ENCODE measurements at regions not wholly inside any gene's neighbourhood (a gene's known extent, or its start where the extent isn't known, plus 50 kb on each side); places are given as distances from the start of the nearest gene placed in this dataset.

GRCh38 chr2:8110716-8111115 is 571.1 kb upstream of the ID2 start:
- no TSS peak for BruUV-seq (replicated peaks)
- Histone ChIP-seq H3K27me3 (replicated peaks; ENCODE audit: insufficient read depth, low read depth, low read length, poor library complexity) (no peaks in the 10 kb centered on the region), H3K9me3 (ENCODE audit: low read depth, low read length, poor library complexity, severe bottlenecking) (no peaks in the 10 kb centered on the region), H3K4me1 (ENCODE audit: insufficient read depth, low read length, poor library complexity, severe bottlenecking) (no peaks in the 10 kb centered on the region), H3K4me3 (ENCODE audit: low read depth, low read length, poor library complexity, severe bottlenecking) (no peak overlapping the region), H3K27ac (ENCODE audit: low read depth, low read length, poor library complexity, severe bottlenecking) (no peak overlapping the region), H3K36me3 (ENCODE audit: insufficient read depth, low read length, poor library complexity, severe bottlenecking) (no peaks in the 10 kb centered on the region)
- TF ChIP-seq, protein P1, sequence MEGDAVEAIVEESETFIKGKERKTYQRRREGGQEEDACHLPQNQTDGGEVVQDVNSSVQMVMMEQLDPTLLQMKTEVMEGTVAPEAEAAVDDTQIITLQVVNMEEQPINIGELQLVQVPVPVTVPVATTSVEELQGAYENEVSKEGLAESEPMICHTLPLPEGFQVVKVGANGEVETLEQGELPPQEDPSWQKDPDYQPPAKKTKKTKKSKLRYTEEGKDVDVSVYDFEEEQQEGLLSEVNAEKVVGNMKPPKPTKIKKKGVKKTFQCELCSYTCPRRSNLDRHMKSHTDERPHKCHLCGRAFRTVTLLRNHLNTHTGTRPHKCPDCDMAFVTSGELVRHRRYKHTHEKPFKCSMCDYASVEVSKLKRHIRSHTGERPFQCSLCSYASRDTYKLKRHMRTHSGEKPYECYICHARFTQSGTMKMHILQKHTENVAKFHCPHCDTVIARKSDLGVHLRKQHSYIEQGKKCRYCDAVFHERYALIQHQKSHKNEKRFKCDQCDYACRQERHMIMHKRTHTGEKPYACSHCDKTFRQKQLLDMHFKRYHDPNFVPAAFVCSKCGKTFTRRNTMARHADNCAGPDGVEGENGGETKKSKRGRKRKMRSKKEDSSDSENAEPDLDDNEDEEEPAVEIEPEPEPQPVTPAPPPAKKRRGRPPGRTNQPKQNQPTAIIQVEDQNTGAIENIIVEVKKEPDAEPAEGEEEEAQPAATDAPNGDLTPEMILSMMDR (conservative IDR thresholded peaks at IDR 0.05; ENCODE audit: low read depth, low read length) = no peak
- TF ChIP-seq EZH2 (IDR thresholded peaks at IDR 0.05; ENCODE audit: borderline replicate concordance, low read depth, low read length, poor library complexity, severe bottlenecking) = no peak
- ChIA-PET POLR2A (ENCODE audit: low non-redundant PET) (interaction anchor here (0.6 kb wide), 1 partner anchor 1915 kb away, joined by 5 read pairs; no protein-coding TSS in a partner anchor), CTCF (no interaction called here)
- intact Hi-C loops (cut with micrococcal nuclease; ENCODE audit: unreplicated experiment) = no loop called here
- no peak for DNase-seq (ENCODE audit: low spot score)

DNA sequence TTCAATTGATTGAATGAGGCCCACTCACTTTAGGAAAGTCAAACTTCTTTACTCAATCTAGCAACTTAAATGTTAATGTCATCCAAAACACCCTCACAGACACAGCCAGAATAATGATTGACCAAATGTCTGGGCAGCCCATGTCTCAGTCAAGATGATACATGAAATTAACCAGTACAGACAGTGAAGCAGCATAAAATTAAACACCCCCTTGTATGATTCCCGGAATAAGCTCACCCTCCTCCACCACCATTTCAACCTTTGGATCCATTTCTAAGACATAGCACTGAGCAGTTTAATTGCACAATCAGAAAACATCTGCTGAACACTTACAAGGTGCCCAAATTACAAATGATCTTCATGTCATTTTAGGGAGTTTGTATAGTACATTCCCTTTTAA is 570.7 kb upstream of the ID2 start:
- no TSS peak for BruUV-seq (replicated peaks)
- CTCF ChIA-PET = no interaction called here
- Histone ChIP-seq H3K9me3 (ENCODE audit: low read depth, low read length, poor library complexity, severe bottlenecking) (no peaks in the 10 kb centered on the region), H3K4me1 (ENCODE audit: insufficient read depth, low read length, poor library complexity, severe bottlenecking) (no peaks in the 10 kb centered on the region), H3K27ac (ENCODE audit: low read depth, low read length, poor library complexity, severe bottlenecking) (no peak overlapping the region), H3K27me3 (replicated peaks; ENCODE audit: insufficient read depth, low read depth, low read length, poor library complexity) (no peaks in the 10 kb centered on the region), H3K4me3 (ENCODE audit: low read depth, low read length, poor library complexity, severe bottlenecking) (no peak overlapping the region), H3K36me3 (ENCODE audit: insufficient read depth, low read length, poor library complexity, severe bottlenecking) (no peaks in the 10 kb centered on the region)
- POLR2A ChIA-PET (ENCODE audit: low non-redundant PET) = no interaction called here
- no peak for TF ChIP-seq EZH2 (IDR thresholded peaks at IDR 0.05; ENCODE audit: borderline replicate concordance, low read depth, low read length, poor library complexity, severe bottlenecking)
- TF ChIP-seq, protein P1 (conservative IDR thresholded peaks at IDR 0.05; ENCODE audit: low read depth, low read length) = no peak
- intact Hi-C loops (cut with micrococcal nuclease; ENCODE audit: unreplicated experiment) = no loop called here
- no peak for DNase-seq (ENCODE audit: low spot score)

DNA sequence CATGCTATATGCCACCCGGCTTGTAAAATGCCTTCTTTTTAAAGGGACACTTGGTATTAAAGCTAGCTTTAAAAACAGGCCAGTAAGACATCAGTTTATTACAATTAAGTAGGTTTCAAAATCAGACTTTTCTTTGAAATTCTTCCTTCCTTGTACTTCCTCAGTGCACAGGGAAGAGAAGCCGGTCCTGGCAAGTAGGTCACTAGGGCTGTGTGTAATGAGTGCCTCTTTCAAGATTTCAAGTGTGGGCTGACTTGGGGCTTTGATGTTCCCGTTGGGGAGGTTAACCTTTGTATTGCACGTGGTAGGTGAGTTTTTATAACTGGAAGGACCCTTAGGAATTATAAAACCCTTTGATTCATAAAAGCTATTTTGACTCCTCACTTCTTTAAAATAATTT is 566.4 kb upstream of the ID2 start:
- H3K27me3 ChIP-seq (replicated peaks; ENCODE audit: insufficient read depth, low read depth, low read length, poor library complexity) = no peaks in the 10 kb centered on the region
- no TSS peak for BruUV-seq (replicated peaks)
- H3K4me1 ChIP-seq (ENCODE audit: insufficient read depth, low read length, poor library complexity, severe bottlenecking) = peaks cover 8% of the 10 kb centered on the region
- no peak overlapping the region for H3K4me3 ChIP-seq (ENCODE audit: low read depth, low read length, poor library complexity, severe bottlenecking)
- no peak for DNase-seq (ENCODE audit: low spot score)
- H3K27ac ChIP-seq (ENCODE audit: low read depth, low read length, poor library complexity, severe bottlenecking) = no peak overlapping the region
- H3K9me3 ChIP-seq (ENCODE audit: low read depth, low read length, poor library complexity, severe bottlenecking) = no peaks in the 10 kb centered on the region
- POLR2A ChIA-PET (ENCODE audit: low non-redundant PET) = no interaction called here
- CTCF ChIA-PET = no interaction called here
- TF ChIP-seq, protein P1 (conservative IDR thresholded peaks at IDR 0.05; ENCODE audit: low read depth, low read length) = no peak
- no peak for TF ChIP-seq EZH2 (IDR thresholded peaks at IDR 0.05; ENCODE audit: borderline replicate concordance, low read depth, low read length, poor library complexity, severe bottlenecking)
- intact Hi-C loops (cut with micrococcal nuclease; ENCODE audit: unreplicated experiment) = no loop called here
- H3K36me3 ChIP-seq (ENCODE audit: insufficient read depth, low read length, poor library complexity, severe bottlenecking) = no peaks in the 10 kb centered on the region
